ENCODE measurements at regions not wholly inside any gene's neighbourhood (a gene's known extent, or its start where the extent isn't known, plus 50 kb on each side); places are given as distances from the start of the nearest gene placed in this dataset.

- Histone ChIP-seq H3K27me3 (ENCODE audit: insufficient read depth, low read depth, severe bottlenecking) (no peaks in the 10 kb centered on the region), H3K9me3 (ENCODE audit: severe bottlenecking) (no peaks in the 10 kb centered on the region), H3K27ac (no peak overlapping the region), H3K36me3 (no peaks in the 10 kb centered on the region), H3K4me3 (ENCODE audit: low read depth, low read length) (no peak overlapping the region)
- no peak for TF ChIP-seq CTCF (IDR thresholded peaks at IDR 0.05; ENCODE audit: low read depth, low read length)
- no peak for DNase-seq
These were observed 437.9 kb upstream of the PLXNA2 start for GRCh38 chr1:208681878-208682663.

DNA sequence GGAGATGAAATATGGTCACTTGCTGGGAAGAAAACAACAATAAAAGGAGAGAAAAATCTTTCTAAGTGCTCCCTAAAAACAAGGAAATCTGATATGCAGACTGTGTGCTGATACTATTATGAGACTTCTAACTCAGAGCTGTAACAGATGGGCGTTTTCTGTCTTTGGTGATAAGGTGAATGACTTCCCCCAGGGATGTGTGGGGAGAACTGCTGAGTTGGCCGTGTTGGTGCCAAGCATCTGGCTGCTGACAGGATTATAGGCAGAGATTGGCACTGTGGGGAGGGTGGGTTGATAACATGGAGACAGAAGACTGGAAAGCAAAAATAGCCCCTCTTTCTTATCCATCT lies 438.5 kb upstream of the PLXNA2 start:
- H3K27me3 ChIP-seq (ENCODE audit: insufficient read depth, low read depth, severe bottlenecking): no peaks in the 10 kb centered on the region
- H3K36me3 ChIP-seq: no peaks in the 10 kb centered on the region
- H3K9me3 ChIP-seq (ENCODE audit: severe bottlenecking): no peaks in the 10 kb centered on the region
- no peak overlapping the region for H3K4me3 ChIP-seq (ENCODE audit: low read depth, low read length)
- DNase-seq: no peak
- no peak overlapping the region for H3K27ac ChIP-seq
- no peak for TF ChIP-seq CTCF (IDR thresholded peaks at IDR 0.05; ENCODE audit: low read depth, low read length)

- Histone ChIP-seq H3K9me3 (ENCODE audit: severe bottlenecking) (no peaks in the 10 kb centered on the region), H3K36me3 (no peaks in the 10 kb centered on the region), H3K27ac (no peak overlapping the region), H3K4me3 (ENCODE audit: low read depth, low read length) (no peak overlapping the region), H3K27me3 (ENCODE audit: insufficient read depth, low read depth, severe bottlenecking) (no peaks in the 10 kb centered on the region)
- no peak for DNase-seq
- TF ChIP-seq CTCF (IDR thresholded peaks at IDR 0.05; ENCODE audit: low read depth, low read length): no peak
These were observed 439.0 kb upstream of the PLXNA2 start for GRCh38 chr1:208683141-208683540.

GRCh38 chr1:208684192-208684591 lies 440.0 kb upstream of the PLXNA2 start:
- TF ChIP-seq CTCF (IDR thresholded peaks at IDR 0.05; ENCODE audit: low read depth, low read length): no peak
- Histone ChIP-seq H3K9me3 (ENCODE audit: severe bottlenecking) (no peaks in the 10 kb centered on the region), H3K36me3 (no peaks in the 10 kb centered on the region), H3K27ac (no peak overlapping the region), H3K27me3 (ENCODE audit: insufficient read depth, low read depth, severe bottlenecking) (no peaks in the 10 kb centered on the region), H3K4me3 (ENCODE audit: low read depth, low read length) (no peak overlapping the region)
- no peak for DNase-seq

DNA sequence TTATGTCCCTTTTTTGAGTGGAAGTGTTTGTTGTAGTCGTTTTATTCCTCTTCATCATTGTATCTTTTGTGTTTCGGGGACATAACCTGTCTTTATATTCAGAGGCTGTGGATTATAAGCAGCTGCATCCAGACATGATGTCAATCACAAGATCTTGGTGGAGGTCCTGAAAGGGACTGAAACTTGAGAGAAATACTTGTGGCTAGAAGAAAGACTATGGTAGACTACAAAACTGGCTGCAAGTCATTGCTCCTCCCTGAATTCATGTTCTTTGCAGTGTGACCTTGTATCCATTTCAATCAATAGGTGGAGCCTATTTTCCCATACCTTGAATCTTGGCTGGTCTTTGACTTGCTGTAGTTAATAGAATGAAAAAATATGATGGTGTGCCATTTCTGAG lies 442.4 kb upstream of the PLXNA2 start:
- no peak for DNase-seq
- TF ChIP-seq CTCF (IDR thresholded peaks at IDR 0.05; ENCODE audit: low read depth, low read length): no peak
- no peaks in the 10 kb centered on the region for H3K27me3 ChIP-seq (ENCODE audit: insufficient read depth, low read depth, severe bottlenecking)
- H3K27ac ChIP-seq: no peak overlapping the region
- no peaks in the 10 kb centered on the region for H3K9me3 ChIP-seq (ENCODE audit: severe bottlenecking)
- no peaks in the 10 kb centered on the region for H3K36me3 ChIP-seq
- no peak overlapping the region for H3K4me3 ChIP-seq (ENCODE audit: low read depth, low read length)

All from WERI-Rb-1 (cell line).